Astrocyte (in vitro differentiated cells and primary cell): ENCODE measurements at regions not wholly inside any gene's neighbourhood (a gene's known extent, or its start where the extent isn't known, plus 50 kb on each side); places are given as distances from the start of the nearest gene placed in this dataset.

Experiments
- CTCF ChIP-seq: IDR thresholded peaks from 2 replicates; pipeline ENCODE4 v1.5.1; 2011; ENCODE audit warnings: low read depth, mild to moderate bottlenecking, inconsistent platforms, low read length, moderate library complexity; ENCODE audit not compliant: insufficient read depth
- EZH2 ChIP-seq: IDR thresholded peaks from 2 replicates; pipeline ENCODE4 v1.6.1; 2012; ENCODE audit warnings: mild to moderate bottlenecking, low read length, inconsistent platforms; ENCODE audit not compliant: insufficient read depth

DNA sequence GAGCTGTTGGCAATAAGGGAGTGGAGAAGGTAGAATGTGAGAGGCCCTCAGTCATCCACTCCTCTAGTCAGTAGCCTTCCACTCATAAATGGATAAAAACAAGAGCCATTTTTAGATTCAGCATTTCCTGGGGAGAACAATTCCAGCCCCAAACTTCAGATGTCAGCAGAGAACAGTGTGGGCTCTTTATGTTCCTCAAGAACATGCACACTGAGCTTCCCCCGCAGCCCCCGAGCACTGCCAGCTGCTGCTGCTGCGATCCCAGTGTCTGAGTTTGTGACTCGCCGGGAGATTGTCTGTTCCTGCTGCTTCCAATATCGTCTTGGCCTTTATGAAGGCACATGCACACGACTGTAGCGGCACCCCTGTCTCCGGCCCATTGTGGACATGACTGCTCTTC lies 143.7 kb upstream of the CTNNA2 start:
- TF ChIP-seq CTCF (no peak), EZH2 (no peak)
